GM13977 (cell line): ENCODE measurements at regions not wholly inside any gene's neighbourhood (a gene's known extent, or its start where the extent isn't known, plus 50 kb on each side); places are given as distances from the start of the nearest gene placed in this dataset.

Source experiments
- DNase-seq: peaks from one replicate; pipeline ENCODE4 v3.0.0; 2012; ENCODE audit warnings: low spot score
- in situ Hi-C: fragments of 300-500 bp; cut with MboI; formaldehyde crosslinking; loops from one replicate; pipeline ENCODE4 v1.12.0; 2022; ENCODE audit warnings: low sequenced_read_pairs, low pct_unique_long_range_greater_than_20kb, mixed read lengths, inconsistent platforms; ENCODE audit not compliant: unreplicated experiment
- TF ChIP-seq, protein P1 (sequence below): IDR thresholded peaks from 2 replicates; pipeline ENCODE4 v1.5.1; 2012; ENCODE audit warnings: mild to moderate bottlenecking, control low read depth; ENCODE audit not compliant: insufficient read depth; ENCODE audit errors: extremely low read depth, missing control alignments

- TF ChIP-seq, protein P1, sequence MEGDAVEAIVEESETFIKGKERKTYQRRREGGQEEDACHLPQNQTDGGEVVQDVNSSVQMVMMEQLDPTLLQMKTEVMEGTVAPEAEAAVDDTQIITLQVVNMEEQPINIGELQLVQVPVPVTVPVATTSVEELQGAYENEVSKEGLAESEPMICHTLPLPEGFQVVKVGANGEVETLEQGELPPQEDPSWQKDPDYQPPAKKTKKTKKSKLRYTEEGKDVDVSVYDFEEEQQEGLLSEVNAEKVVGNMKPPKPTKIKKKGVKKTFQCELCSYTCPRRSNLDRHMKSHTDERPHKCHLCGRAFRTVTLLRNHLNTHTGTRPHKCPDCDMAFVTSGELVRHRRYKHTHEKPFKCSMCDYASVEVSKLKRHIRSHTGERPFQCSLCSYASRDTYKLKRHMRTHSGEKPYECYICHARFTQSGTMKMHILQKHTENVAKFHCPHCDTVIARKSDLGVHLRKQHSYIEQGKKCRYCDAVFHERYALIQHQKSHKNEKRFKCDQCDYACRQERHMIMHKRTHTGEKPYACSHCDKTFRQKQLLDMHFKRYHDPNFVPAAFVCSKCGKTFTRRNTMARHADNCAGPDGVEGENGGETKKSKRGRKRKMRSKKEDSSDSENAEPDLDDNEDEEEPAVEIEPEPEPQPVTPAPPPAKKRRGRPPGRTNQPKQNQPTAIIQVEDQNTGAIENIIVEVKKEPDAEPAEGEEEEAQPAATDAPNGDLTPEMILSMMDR: no peak
- no peak for DNase-seq
- in situ Hi-C loops: no loop called here
Measured at GRCh38 chr11:24043842-24044241, 453.0 kb upstream of the LUZP2 start.

GRCh38 chr11:24046731-24047130, 450.1 kb upstream of the LUZP2 start:
- TF ChIP-seq, protein P1: no peak
- in situ Hi-C loops: no loop called here
- DNase-seq: no peak

DNA sequence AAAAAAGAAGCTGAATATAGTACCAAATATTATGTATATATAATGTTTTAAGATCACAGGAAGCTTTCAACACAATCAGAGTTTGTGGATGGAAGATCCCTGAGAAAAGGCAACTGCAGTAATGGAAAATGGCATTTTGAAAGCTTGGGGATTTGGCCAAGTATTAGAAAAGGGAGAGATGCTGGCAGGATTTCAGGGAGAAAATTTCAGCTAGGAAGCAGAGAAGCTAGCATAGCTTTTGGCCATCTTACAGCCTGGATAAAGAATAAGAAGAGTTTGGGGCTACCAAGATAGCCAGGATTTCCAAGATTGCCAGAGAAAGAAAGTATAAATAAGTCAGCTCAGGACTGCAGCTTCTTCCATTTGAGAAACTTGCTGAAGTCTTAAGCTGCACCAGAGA, 440.8 kb upstream of the LUZP2 start:
- TF ChIP-seq, protein P1: no peak
- no peak for DNase-seq
- in situ Hi-C loops: no loop called here

DNA sequence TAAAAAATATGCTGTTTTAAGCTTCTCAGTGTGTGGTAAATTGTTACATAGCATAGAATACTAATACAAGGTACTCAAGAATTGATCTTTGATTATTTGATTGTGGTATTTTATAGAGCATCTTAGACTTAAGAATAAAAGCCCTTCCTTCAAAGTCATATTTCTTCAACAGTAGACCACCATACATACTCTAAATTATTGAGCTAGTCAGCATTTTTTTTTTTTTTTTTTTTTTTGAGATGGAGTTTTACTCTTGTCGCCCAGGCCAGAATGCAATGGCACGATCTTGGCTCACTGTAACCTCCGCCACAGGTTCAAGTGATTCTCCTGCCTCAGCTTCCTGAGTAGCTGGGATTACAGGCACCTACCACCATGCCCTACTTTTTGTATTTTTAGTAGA, 436.7 kb upstream of the LUZP2 start:
- no peak for DNase-seq
- TF ChIP-seq, protein P1: no peak
- in situ Hi-C loops: no loop called here

GRCh38 chr11:24064309-24064903, 432.4 kb upstream of the LUZP2 start:
- no peak for DNase-seq

DNA sequence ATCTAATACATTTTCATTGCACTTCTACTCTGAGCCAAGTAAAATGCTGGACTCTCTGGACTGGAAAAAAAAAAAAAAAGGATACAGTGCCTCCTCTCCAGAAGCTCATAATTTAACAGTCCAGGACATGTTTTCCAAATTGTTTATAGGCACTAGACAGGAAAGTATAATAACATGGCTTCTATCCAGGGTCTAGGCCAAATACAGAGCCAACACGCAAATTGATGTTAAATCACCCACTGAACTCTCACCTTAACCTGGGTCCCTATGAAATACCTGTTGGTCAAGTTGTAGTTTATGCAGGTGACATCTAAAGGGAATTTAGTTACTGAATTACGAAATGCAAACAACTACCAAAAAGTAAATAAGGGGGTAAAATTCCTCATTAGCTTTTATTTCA, 428.7 kb upstream of the LUZP2 start:
- in situ Hi-C loops: no loop called here
- TF ChIP-seq, protein P1: no peak
- no peak for DNase-seq

More at GRCh38 chr11:24064309-24064903, 432.4 kb upstream of the LUZP2 start:
- TF ChIP-seq, protein P1: no peak
- in situ Hi-C loops: no loop called here
